Breast epithelium (tissue), 3 donors: ENCODE measurements at regions not wholly inside any gene's neighbourhood (a gene's known extent, or its start where the extent isn't known, plus 50 kb on each side); places are given as distances from the start of the nearest gene placed in this dataset.

Source experiments
- POLR2A ChIP-seq: fragments of 450-650 bp; IDR thresholded peaks from one replicate; pipeline ENCODE4 v1.6.1; 2016; ENCODE audit warnings: antibody characterized with exemption, mild to moderate bottlenecking, moderate library complexity
- POLR2AphosphoS5 ChIP-seq, 3 donors: sonication (generic); formaldehyde crosslinking; IDR thresholded peaks; one replicate each; pipeline ENCODE4 v1.6.1; 2017; ENCODE audit warnings: antibody characterized with exemption in 3 of 3
- TF ChIP-seq, protein P1 (sequence below), 3 donors: fragments of 450-650 bp; IDR thresholded peaks; one replicate each; pipeline ENCODE4 v1.5.1; 2016 to 2017; ENCODE audit warnings: antibody characterized with exemption in 3 of 3, mild to moderate bottlenecking in 3 of 3, moderate library complexity in 3 of 3

DNA sequence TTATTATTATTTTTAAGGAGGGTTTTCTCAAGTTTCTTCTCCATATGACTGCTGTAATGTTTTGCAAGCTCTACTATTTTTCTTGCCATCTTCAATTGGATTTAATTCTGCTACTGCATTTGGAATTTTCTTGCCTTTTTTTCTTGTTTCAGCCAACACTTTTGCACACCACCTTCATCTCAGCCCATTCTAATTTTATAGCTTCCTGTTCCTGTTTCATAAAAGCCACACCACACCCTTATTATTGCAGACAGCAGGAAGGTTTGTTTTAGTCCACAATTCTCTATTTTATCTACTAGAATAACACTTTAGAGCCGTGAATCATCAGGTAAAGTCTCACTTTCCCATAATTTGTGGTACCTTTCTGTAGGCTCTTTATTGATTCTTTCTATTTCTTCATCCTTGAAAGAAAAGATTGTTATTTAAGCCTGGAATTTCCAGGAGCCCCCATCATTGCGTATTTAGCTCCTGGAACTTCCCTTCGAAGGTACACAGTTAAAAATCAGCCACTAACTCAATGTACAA, 209.3 kb upstream of the TBX20 start:
- TF ChIP-seq POLR2AphosphoS5 (IDR thresholded peaks at IDR 0.05) (no peak), POLR2A (no peak)
- TF ChIP-seq, protein P1, sequence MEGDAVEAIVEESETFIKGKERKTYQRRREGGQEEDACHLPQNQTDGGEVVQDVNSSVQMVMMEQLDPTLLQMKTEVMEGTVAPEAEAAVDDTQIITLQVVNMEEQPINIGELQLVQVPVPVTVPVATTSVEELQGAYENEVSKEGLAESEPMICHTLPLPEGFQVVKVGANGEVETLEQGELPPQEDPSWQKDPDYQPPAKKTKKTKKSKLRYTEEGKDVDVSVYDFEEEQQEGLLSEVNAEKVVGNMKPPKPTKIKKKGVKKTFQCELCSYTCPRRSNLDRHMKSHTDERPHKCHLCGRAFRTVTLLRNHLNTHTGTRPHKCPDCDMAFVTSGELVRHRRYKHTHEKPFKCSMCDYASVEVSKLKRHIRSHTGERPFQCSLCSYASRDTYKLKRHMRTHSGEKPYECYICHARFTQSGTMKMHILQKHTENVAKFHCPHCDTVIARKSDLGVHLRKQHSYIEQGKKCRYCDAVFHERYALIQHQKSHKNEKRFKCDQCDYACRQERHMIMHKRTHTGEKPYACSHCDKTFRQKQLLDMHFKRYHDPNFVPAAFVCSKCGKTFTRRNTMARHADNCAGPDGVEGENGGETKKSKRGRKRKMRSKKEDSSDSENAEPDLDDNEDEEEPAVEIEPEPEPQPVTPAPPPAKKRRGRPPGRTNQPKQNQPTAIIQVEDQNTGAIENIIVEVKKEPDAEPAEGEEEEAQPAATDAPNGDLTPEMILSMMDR (IDR thresholded peaks at IDR 0.05): no peak
